Pancreas (tissue), 10 donors: ENCODE measurements at regions not wholly inside any gene's neighbourhood (a gene's known extent, or its start where the extent isn't known, plus 50 kb on each side); places are given as distances from the start of the nearest gene placed in this dataset.

Experiments used
- ATAC-seq, 4 donors: fragments of 200-7000 bp; cut with Tn5 transposase; one replicate each; pipeline versions ENCODE4 v1.8.0 to v1.9.1; 2020; ENCODE audit warnings: mild to moderate bottlenecking in 4 of 4, moderate library complexity in 4 of 4
- DNase-seq, 6 donors: peaks; one replicate each; pipeline ENCODE4 v3.0.0-alpha.2; 2020
- FAIRE-seq: peaks from 2 replicates; lab custom pipeline; 2012; peaks lifted over from hg19 to GRCh38; lab: Jason Lieb, UNC
- H3K27ac ChIP-seq, 4 donors: fragments of 200-600 bp; sonication (generic); 1 replicate in 3 of 4; 2 replicates in 1 of 4; pipeline versions ENCODE4 v1.5.0 to v1.8.0; 2020
- H3K27me3 ChIP-seq, 4 donors: fragments of 200-600 bp; one replicate each; pipeline ENCODE4 v1.8.0; 2021
- H3K36me3 ChIP-seq, 3 donors: fragments of 200-600 bp; sonication (generic) in 1 of 3; one replicate each; pipeline versions ENCODE4 v1.5.0 to v1.8.0; 2020 to 2021
- H3K4me1 ChIP-seq, 3 donors: fragments of 200-600 bp; one replicate each; pipeline ENCODE4 v1.8.0; 2021
- H3K4me3 ChIP-seq, 4 donors: fragments of 200-600 bp; sonication (generic) in 2 of 4; one replicate each; pipeline versions ENCODE4 v1.5.0 to v1.8.0; 2020 to 2021
- H3K9me3 ChIP-seq, 4 donors: fragments of 200-600 bp; one replicate each; pipeline ENCODE4 v1.8.0; 2021
- WGBS, 2 donors: extraction: QIAGEN DNeasy Blood & Tissue Kit; methylation state at CpG; one replicate each; pipeline ENCODE4 v1.1.7; 2013; 5-methylcytosine and 5-hydroxymethylcytosine counted together
- intact Hi-C, 3 donors: fragments of 100-400 bp; cut with DNase I; formaldehyde crosslinking; loops; one replicate each; pipeline versions ENCODE4 v1.11.1 to v1.14.2; 2022
- TF ChIP-seq, protein P1 (sequence below), 4 donors: fragments of 200-600 bp; sonication (generic) in 3 of 4; IDR thresholded peaks; one replicate each; pipeline versions ENCODE4 v1.5.0 to v1.8.0; 2021; ENCODE audit warnings: antibody characterized with exemption in 4 of 4
- donor health status: healthy with polysubstance abuse.
- donor health status: DM: no; HTN: no; CAD: no; lungs with moderate emphysema.
- donor health status: DM: no; HTN: no; CAD: no.
- donor health status: control.
- donor health status: control.
- donor health status: Bipolar disorder and iron deficiency.
- donor health status: DM: yes; HTN: yes; CAD: no.
- donor health status: DM: no; HTN: no; CAD: no.
- donor health status: DM: no; HTN: no; CAD: no.
- donor health status: DM: yes; HTN: yes; CAD: no.

DNA sequence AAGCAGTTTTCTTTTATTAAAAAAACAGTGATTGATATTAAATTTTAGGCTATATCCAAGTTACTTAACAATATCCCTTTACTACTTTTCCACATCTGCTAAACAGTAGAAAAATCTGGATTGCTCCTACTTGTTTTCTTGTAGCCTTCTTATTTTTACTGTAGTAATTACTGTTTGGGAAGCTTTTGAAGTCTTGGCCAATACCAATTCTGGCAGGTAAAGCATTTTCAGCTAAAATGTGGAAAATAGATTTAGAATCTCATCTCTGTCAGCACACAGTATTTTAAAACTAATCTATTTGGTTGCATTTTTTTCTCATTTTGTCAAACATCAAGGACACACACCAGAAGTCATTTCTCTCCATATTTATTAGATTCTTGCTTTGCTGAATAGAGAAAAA lies 1485.7 kb upstream of the PIK3C3 start:
- H3K27me3 ChIP-seq, result no peaks in the 10 kb centered on the region
- intact Hi-C loops, result no loop called here
- H3K4me1 ChIP-seq, result no peaks in the 10 kb centered on the region
- ATAC-seq (no peak), DNase-seq (no peak), FAIRE-seq (no peak)
- no peak overlapping the region for H3K4me3 ChIP-seq
- H3K27ac ChIP-seq, result no peak overlapping the region
- no peaks in the 10 kb centered on the region for H3K36me3 ChIP-seq
- no peaks in the 10 kb centered on the region for H3K9me3 ChIP-seq
- TF ChIP-seq, protein P1, sequence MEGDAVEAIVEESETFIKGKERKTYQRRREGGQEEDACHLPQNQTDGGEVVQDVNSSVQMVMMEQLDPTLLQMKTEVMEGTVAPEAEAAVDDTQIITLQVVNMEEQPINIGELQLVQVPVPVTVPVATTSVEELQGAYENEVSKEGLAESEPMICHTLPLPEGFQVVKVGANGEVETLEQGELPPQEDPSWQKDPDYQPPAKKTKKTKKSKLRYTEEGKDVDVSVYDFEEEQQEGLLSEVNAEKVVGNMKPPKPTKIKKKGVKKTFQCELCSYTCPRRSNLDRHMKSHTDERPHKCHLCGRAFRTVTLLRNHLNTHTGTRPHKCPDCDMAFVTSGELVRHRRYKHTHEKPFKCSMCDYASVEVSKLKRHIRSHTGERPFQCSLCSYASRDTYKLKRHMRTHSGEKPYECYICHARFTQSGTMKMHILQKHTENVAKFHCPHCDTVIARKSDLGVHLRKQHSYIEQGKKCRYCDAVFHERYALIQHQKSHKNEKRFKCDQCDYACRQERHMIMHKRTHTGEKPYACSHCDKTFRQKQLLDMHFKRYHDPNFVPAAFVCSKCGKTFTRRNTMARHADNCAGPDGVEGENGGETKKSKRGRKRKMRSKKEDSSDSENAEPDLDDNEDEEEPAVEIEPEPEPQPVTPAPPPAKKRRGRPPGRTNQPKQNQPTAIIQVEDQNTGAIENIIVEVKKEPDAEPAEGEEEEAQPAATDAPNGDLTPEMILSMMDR (IDR thresholded peaks at IDR 0.05), result no peak

DNA sequence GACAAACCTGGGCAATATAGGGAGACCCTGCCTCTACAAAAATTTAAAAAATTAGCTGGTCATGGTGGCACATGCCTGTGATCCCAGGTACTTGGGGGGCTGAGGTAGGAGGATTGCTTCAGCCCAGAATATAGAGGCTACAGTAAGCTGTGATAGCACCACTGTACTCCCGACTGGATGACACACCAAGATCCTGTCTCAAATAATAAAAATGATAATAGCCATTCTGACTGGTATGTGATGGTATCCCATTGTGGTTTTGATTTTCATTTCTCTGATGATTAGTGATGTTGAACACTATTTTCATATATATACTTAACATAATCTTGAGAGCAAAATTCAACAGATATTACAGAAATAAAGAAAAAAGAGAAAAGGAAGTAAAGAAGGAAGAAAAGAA lies 1491.0 kb upstream of the PIK3C3 start:
- no peaks in the 10 kb centered on the region for H3K4me1 ChIP-seq
- DNase-seq, result no peak
- intact Hi-C loops, result no loop called here
- no peak overlapping the region for H3K4me3 ChIP-seq
- H3K9me3 ChIP-seq, result no peaks in the 10 kb centered on the region
- H3K27ac ChIP-seq, result no peak overlapping the region
- H3K36me3 ChIP-seq, result no peaks in the 10 kb centered on the region
- FAIRE-seq, result no peak
- WGBS, 2 donors, result 36 to 70% methylated on average over 1 of the region's 1 CpG
- peaks cover 0 to 4% (median 0%) of the 10 kb centered on the region in 4 donors for H3K27me3 ChIP-seq
- ATAC-seq, result no peak
- TF ChIP-seq, protein P1 (IDR thresholded peaks at IDR 0.05), result no peak

DNA sequence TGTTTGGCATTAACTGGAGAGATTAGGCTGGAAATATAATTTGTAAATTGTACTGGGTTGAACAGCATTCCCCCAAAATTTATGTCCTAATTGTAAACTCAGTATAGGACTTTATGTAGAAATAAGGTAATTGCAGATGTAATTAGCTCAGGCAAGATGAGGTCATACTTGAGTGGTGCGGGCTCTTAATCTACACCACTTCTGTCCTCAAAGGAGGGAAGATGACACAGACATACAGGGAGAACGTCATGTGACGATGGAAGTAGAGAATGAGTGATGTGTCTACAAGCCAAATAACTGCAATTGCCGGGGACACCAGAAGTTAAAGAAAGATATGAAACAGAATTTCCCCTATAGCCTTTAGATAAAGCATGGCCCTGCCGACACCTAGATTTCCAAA lies 1501.1 kb upstream of the PIK3C3 start:
- Histone ChIP-seq H3K27me3 (no peaks in the 10 kb centered on the region), H3K36me3 (no peaks in the 10 kb centered on the region), H3K27ac (no peak overlapping the region), H3K9me3 (no peaks in the 10 kb centered on the region), H3K4me1 (no peaks in the 10 kb centered on the region), H3K4me3 (no peak overlapping the region)
- FAIRE-seq (no peak), ATAC-seq (no peak), DNase-seq (no peak)
- WGBS, 2 donors, result 78% methylated on average over 5 of the region's 5 CpGs
- intact Hi-C loops, result no loop called here
- TF ChIP-seq, protein P1 (IDR thresholded peaks at IDR 0.05), result no peak

DNA sequence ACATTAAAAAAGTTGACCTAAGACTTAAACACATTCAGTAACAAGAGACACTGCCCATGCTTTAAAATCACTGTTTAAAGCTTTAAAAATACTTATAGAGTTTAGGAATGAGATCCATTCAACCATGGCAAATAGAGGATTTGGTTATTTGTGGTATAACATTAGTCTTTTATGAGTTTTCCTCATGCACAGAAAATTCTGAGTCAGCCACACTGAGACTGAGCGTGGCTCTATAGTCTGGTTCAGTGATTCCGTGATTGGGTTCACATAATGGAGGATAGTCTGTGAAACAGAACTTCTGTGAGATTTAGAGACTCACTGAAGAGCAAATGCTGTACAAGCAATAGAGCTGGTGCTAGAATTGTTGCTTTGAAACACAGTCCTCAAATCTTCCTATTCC lies 1502.4 kb upstream of the PIK3C3 start:
- FAIRE-seq, result no peak
- WGBS, 2 donors, result 75 to 85% methylated on average over 2 of the region's 2 CpGs
- ATAC-seq, result no peak
- TF ChIP-seq, protein P1 (IDR thresholded peaks at IDR 0.05), result no peak
- Histone ChIP-seq H3K9me3 (no peaks in the 10 kb centered on the region), H3K36me3 (no peaks in the 10 kb centered on the region), H3K4me1 (no peaks in the 10 kb centered on the region), H3K27me3 (no peaks in the 10 kb centered on the region), H3K4me3 (no peak overlapping the region), H3K27ac (no peak overlapping the region)
- DNase-seq, result no peak
- intact Hi-C loops, result no loop called here

DNA sequence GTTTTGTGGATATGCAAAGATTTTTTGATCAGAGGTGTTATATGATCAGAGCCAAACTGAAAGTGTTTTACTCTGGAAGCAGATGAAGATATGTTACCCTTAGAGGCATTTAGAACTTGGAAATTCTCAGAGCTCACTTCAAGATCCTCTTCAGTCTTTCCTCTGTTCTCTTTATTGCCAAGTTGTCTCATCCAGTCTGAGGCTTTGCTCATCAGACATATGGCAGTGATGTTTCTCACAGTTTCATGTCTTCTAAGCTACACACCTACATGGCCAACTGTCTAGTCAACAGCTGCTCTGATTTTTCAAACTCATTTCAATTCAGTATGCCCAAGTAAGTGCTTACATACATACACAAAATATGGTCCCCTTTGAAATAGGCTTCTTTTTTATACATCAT lies 1504.3 kb upstream of the PIK3C3 start:
- H3K27me3 ChIP-seq, result no peaks in the 10 kb centered on the region
- TF ChIP-seq, protein P1 (IDR thresholded peaks at IDR 0.05), result no peak
- intact Hi-C loops, result no loop called here
- H3K27ac ChIP-seq, result no peak overlapping the region
- no peaks in the 10 kb centered on the region for H3K9me3 ChIP-seq
- no peak for DNase-seq
- ATAC-seq, result no peak
- H3K4me1 ChIP-seq, result no peaks in the 10 kb centered on the region
- FAIRE-seq, result no peak
- no peaks in the 10 kb centered on the region for H3K36me3 ChIP-seq
- no peak overlapping the region for H3K4me3 ChIP-seq
